DND-41 (cell line): ENCODE measurements at regions not wholly inside any gene's neighbourhood (a gene's known extent, or its start where the extent isn't known, plus 50 kb on each side); places are given as distances from the start of the nearest gene placed in this dataset.

Experiments used
- CTCF ChIP-seq: IDR thresholded peaks from 2 replicates; pipeline ENCODE4 v1.5.1; 2012; ENCODE audit warnings: borderline replicate concordance, low read length, moderate library complexity, mild to moderate bottlenecking; ENCODE audit not compliant: poor library complexity, severe bottlenecking; ENCODE audit errors: extremely low read depth
- EZH2 ChIP-seq: IDR thresholded peaks from 3 replicates; pipeline ENCODE4 v1.6.1; 2012; ENCODE audit warnings: borderline replicate concordance, low read depth, mild to moderate bottlenecking, moderate library complexity, low read length, inconsistent platforms; ENCODE audit not compliant: severe bottlenecking

- TF ChIP-seq CTCF (no peak), EZH2 (no peak)
Measured at GRCh38 chr13:111550062-111550461, 229.6 kb downstream of the TEX29 start.
